H9 (cell line): ENCODE measurements at regions not wholly inside any gene's neighbourhood (a gene's known extent, or its start where the extent isn't known, plus 50 kb on each side); places are given as distances from the start of the nearest gene placed in this dataset.
"Not testable (repeated sequence)": the region's sequence is repeated elsewhere in the genome, so short reads cannot be mapped to it uniquely, and the experiment has no call there.

ENCODE experiments used
- DNase-seq: peaks from one replicate; pipeline ENCODE4 v3.0.0-alpha.2; 2017
- H2AFZ ChIP-seq: one replicate; pipeline ENCODE4 v1.6.1; 2013; ENCODE audit warnings: mild to moderate bottlenecking, low read length, control low read depth, moderate library complexity
- H2AK5ac ChIP-seq: 2 replicates; pipeline ENCODE4 v1.6.1; 2013; ENCODE audit warnings: low read length, control low read depth, mixed read lengths; ENCODE audit not compliant: insufficient read length
- H2BK120ac ChIP-seq: one replicate; pipeline ENCODE4 v1.6.1; 2013; ENCODE audit warnings: low read depth, mild to moderate bottlenecking, low read length, control low read depth, inconsistent platforms; ENCODE audit not compliant: poor library complexity, severe bottlenecking
- H2BK12ac ChIP-seq: 2 replicates; pipeline ENCODE4 v1.6.1; 2013; ENCODE audit warnings: low read length, control low read depth, mixed read lengths, low read depth; ENCODE audit not compliant: insufficient read length
- H2BK15ac ChIP-seq: 2 replicates; pipeline ENCODE4 v1.6.1; 2013; ENCODE audit warnings: low read depth, low read length, control low read depth
- H2BK20ac ChIP-seq: one replicate; pipeline ENCODE4 v1.6.1; 2013; ENCODE audit warnings: low read depth, mild to moderate bottlenecking, low read length, control low read depth, inconsistent platforms; ENCODE audit not compliant: poor library complexity, severe bottlenecking
- H2BK5ac ChIP-seq: 2 replicates; pipeline ENCODE4 v1.6.1; 2013; ENCODE audit warnings: low read length, control low read depth, mixed read lengths; ENCODE audit not compliant: insufficient read length
- H3K14ac ChIP-seq: 2 replicates; pipeline ENCODE4 v1.6.1; 2013; ENCODE audit warnings: low read length, control low read depth; ENCODE audit not compliant: insufficient read depth
- H3K18ac ChIP-seq: 2 replicates; pipeline ENCODE4 v1.6.1; 2013; ENCODE audit warnings: low read depth, mild to moderate bottlenecking, mixed read lengths, low read length, control low read depth; ENCODE audit not compliant: insufficient read length
- H3K23ac ChIP-seq: 2 replicates; pipeline ENCODE4 v1.6.1; 2013; ENCODE audit warnings: low read length, control low read depth, mixed read lengths, low read depth; ENCODE audit not compliant: insufficient read length
- H3K23me2 ChIP-seq: 2 replicates; pipeline ENCODE4 v1.6.1; 2013; ENCODE audit warnings: low read depth, mild to moderate bottlenecking, mixed read lengths, low read length, control low read depth; ENCODE audit not compliant: insufficient read length, poor library complexity, severe bottlenecking
- H3K27ac ChIP-seq: 2 replicates; pipeline ENCODE4 v1.5.1; 2013; ENCODE audit warnings: low read length, control low read depth, mixed read lengths, low read depth; ENCODE audit not compliant: insufficient read length
- H3K27me3 ChIP-seq: 2 replicates; pipeline ENCODE4 v1.6.1; 2013; ENCODE audit warnings: low read length, control low read depth, inconsistent platforms; ENCODE audit not compliant: insufficient read depth
- H3K4ac ChIP-seq: 2 replicates; pipeline ENCODE4 v1.6.1; 2013; ENCODE audit warnings: low read depth, mild to moderate bottlenecking, control low read depth, inconsistent platforms, low read length, moderate library complexity
- H3K4me1 ChIP-seq: 2 replicates; pipeline ENCODE4 v1.6.1; 2013; ENCODE audit warnings: low read length, control low read depth, inconsistent platforms; ENCODE audit not compliant: insufficient read depth
- H3K4me2 ChIP-seq: 2 replicates; pipeline ENCODE4 v1.6.1; 2013; ENCODE audit warnings: low read length, control low read depth, mixed read lengths; ENCODE audit not compliant: insufficient read length, insufficient read depth
- H3K56ac ChIP-seq: 2 replicates; pipeline ENCODE4 v1.6.1; 2013; ENCODE audit warnings: low read depth, mild to moderate bottlenecking, mixed read lengths, low read length, control low read depth; ENCODE audit not compliant: insufficient read length
- H3K79me1 ChIP-seq: 2 replicates; pipeline ENCODE4 v1.6.1; 2013; ENCODE audit warnings: low read depth, mild to moderate bottlenecking, moderate library complexity, low read length, control low read depth, inconsistent platforms; ENCODE audit not compliant: insufficient read depth, poor library complexity, severe bottlenecking
- H3K79me2 ChIP-seq: 2 replicates; pipeline ENCODE4 v1.6.1; 2013; ENCODE audit warnings: low read length, control low read depth, inconsistent platforms; ENCODE audit not compliant: insufficient read depth
- H3K9ac ChIP-seq: 2 replicates; pipeline ENCODE4 v1.6.1; 2013; ENCODE audit warnings: low read length, control low read depth, mixed read lengths; ENCODE audit not compliant: insufficient read length; ENCODE audit errors: extremely low read depth
- H3K9me3 ChIP-seq: one replicate; pipeline ENCODE4 v1.6.1; 2013; ENCODE audit warnings: low read depth, low read length, inconsistent platforms; ENCODE audit not compliant: control insufficient read depth
- H3T11ph ChIP-seq: one replicate; pipeline ENCODE4 v1.6.1; 2013; ENCODE audit warnings: mild to moderate bottlenecking, low read length, control low read depth, inconsistent platforms
- H4K20me1 ChIP-seq: one replicate; pipeline ENCODE4 v1.6.1; 2013; ENCODE audit not compliant: control insufficient read depth, insufficient read length, insufficient read depth
- H4K5ac ChIP-seq: 2 replicates; pipeline ENCODE4 v1.6.1; 2013; ENCODE audit warnings: low read depth, mild to moderate bottlenecking, mixed read lengths, low read length, control low read depth; ENCODE audit not compliant: insufficient read length
- H4K8ac ChIP-seq: replicated peaks from 2 replicates; pipeline ENCODE4 v1.6.1; 2013; ENCODE audit warnings: low read length, control low read depth, mixed read lengths, low read depth; ENCODE audit not compliant: insufficient read length
- H4K91ac ChIP-seq: 2 replicates; pipeline ENCODE4 v1.6.1; 2013; ENCODE audit warnings: low read depth, mild to moderate bottlenecking, moderate library complexity, mixed read lengths, low read length, control low read depth; ENCODE audit not compliant: insufficient read length
- H3K27ac Mint-ChIP-seq, 3 experiments: 2 replicates in 2 of 3; 3 replicates in 1 of 3; pipeline ENCODE4 v1.8.0; 2020 to 2021; ENCODE audit warnings: mixed read lengths in 3 of 3, mild to moderate bottlenecking in 1 of 3, moderate library complexity in 1 of 3
- H3K27me3 Mint-ChIP-seq: 2 replicates; pipeline ENCODE4 v1.8.0; 2021; ENCODE audit warnings: low read depth, mild to moderate bottlenecking, moderate library complexity, mixed read lengths
- H3K36me3 Mint-ChIP-seq, 3 experiments: 2 replicates in 2 of 3; 3 replicates in 1 of 3; pipeline ENCODE4 v1.8.0; 2020 to 2021; ENCODE audit warnings: low read depth in 3 of 3, mixed read lengths in 3 of 3; ENCODE audit not compliant: insufficient read depth in 1 of 3
- H3K4me1 Mint-ChIP-seq, 2 experiments: 2 replicates each; pipeline ENCODE4 v1.8.0; 2020; ENCODE audit warnings: mixed read lengths in 2 of 2
- H3K4me3 Mint-ChIP-seq, 2 experiments: 2 replicates in 1 of 2; 3 replicates in 1 of 2; pipeline ENCODE4 v1.8.0; 2020 to 2021; ENCODE audit warnings: mild to moderate bottlenecking in 2 of 2, mixed read lengths in 2 of 2, moderate library complexity in 1 of 2
- H3K9me3 Mint-ChIP-seq, 2 experiments: 2 replicates in 1 of 2; 3 replicates in 1 of 2; pipeline ENCODE4 v1.8.0; 2020; ENCODE audit warnings: mild to moderate bottlenecking in 2 of 2, mixed read lengths in 2 of 2, moderate library complexity in 1 of 2
- whole genome bisulfite sequencing: extraction: QIAGEN DNeasy Blood & Tissue Kit; methylation state at CpG from one replicate; pipeline ENCODE4 v1.1.7; 2013; ENCODE audit warnings: missing lambda C conversion rate, low lambda C conversion rate, mixed read lengths; ENCODE audit not compliant: insufficient read length; ENCODE audit errors: extremely low coverage; 5-methylcytosine and 5-hydroxymethylcytosine counted together

DNA sequence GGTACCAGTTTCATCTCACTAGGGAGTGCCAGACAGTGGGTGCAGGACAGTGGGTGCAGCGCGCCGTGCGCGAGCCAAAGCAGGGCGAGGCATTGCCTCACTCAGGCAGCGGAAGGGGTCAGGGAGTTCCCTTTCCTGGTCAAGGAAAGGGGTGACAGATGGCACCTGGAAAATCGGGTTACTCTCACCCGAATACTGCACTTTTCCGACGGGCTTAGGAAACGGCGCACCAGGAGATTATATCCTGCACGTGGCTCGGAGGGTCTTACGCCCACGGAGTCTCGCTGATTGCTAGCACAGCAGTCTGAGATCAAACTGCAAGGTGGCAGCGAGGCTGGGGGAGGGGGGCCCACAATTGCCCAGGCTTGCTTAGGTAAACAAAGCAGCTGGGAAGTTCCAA is 152.0 kb upstream of the PCDH11X start:
- H3T11ph ChIP-seq, H3K27ac ChIP-seq, H3K4me1 Mint-ChIP-seq, H3K18ac ChIP-seq, H2BK120ac ChIP-seq, H3K23me2 ChIP-seq, H2BK15ac ChIP-seq, H3K14ac ChIP-seq, H3K23ac ChIP-seq, H3K9ac ChIP-seq, H3K56ac ChIP-seq, H3K4me2 ChIP-seq, H3K79me2 ChIP-seq, H2BK12ac ChIP-seq, H4K5ac ChIP-seq, H3K4me3 Mint-ChIP-seq, H3K27ac Mint-ChIP-seq, H3K4me1 ChIP-seq, H4K20me1 ChIP-seq, DNase-seq, H3K27me3 ChIP-seq, H3K79me1 ChIP-seq, H2AK5ac ChIP-seq, H4K91ac ChIP-seq, H2AFZ ChIP-seq, H4K8ac ChIP-seq, H3K27me3 Mint-ChIP-seq, H3K4ac ChIP-seq, H2BK20ac ChIP-seq, H3K9me3 ChIP-seq, H2BK5ac ChIP-seq: not testable (repeated sequence)
- WGBS = no CpG with 5 or more reads among the region's 19 CpGs
- peaks cover 8 to 11% of the 10 kb centered on the region in 2 experiments for H3K9me3 Mint-ChIP-seq
- H3K36me3 Mint-ChIP-seq = peaks cover 0 to 13% (median 3%) of the 10 kb centered on the region in 3 experiments; a peak in 5 of 7 replicates
